ENCODE measurements at regions not wholly inside any gene's neighbourhood (a gene's known extent, or its start where the extent isn't known, plus 50 kb on each side); places are given as distances from the start of the nearest gene placed in this dataset.
A peak's percentile ranks its signal among the peaks of the same experiment; 100 is the strongest.
"Not testable (repeated sequence)": the region's sequence is repeated elsewhere in the genome, so short reads cannot be mapped to it uniquely, and the experiment has no call there.

DNA sequence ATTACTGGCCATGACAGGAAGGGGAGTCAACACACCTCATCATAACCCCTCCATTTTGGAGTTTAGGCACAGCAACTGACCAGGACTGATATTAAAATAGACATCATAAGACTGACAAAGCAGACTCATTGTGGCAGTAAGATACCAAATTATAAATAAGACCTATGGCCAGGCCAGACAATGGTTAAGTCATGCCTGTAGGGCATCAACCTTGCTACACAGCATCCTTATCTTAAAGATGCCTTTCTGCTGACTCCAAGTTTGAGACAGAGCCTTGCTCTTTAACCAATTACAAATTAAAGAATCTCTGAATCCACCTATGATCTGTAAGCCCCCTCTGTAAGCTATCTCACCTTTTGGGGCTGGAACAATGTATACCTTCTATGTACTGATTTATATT, 65.5 kb downstream of the VCX2 start:
- in situ Hi-C loops (cut with MboI; ENCODE audit: low pct_unique_long_range_greater_than_20kb, low sequenced_read_pairs): no loop called here
- no peak for DNase-seq

DNA sequence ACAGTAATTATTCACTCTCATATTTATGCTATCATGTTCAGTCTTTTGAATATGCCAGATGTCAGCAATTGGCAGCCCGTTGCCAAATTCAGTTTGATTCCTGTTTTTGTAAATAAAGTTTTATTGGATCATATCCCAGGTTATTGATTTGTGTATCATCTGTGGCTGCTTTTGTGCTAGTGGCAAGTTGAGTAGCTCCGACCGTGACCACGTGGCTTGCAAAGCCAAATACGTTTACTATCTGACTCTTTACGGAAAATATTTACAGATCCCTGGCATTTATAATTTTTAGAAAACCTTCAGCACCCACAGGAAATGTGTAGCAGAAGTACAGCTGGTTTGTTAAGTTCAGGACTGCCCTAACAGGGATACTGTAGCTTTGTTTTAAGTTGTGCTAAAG, 67.4 kb downstream of the VCX2 start:
- in situ Hi-C loops (cut with MboI; ENCODE audit: low pct_unique_long_range_greater_than_20kb, low sequenced_read_pairs): no loop called here
- DNase-seq: no peak

DNA sequence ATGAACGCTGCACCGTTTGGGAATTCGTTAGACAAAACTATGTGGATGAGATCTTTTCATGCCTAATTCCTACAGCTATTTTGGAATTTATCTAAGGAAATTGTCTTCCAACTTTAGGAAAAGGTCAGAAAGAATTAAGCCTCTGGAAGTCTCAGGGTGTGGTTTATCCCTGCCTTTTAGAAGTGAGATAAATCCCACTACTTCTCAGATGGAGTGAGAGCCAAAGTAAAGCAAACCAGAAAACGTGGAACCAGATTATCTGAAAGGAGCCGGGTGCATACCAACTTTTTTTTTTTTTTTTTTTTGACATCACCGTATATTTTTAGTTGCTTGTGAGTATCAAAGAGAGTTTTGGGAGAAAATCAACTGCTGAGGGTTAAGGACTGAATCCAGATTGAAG, 79.6 kb downstream of the VCX2 start:
- in situ Hi-C loops (cut with MboI; ENCODE audit: low pct_unique_long_range_greater_than_20kb, low sequenced_read_pairs): no loop called here

DNA sequence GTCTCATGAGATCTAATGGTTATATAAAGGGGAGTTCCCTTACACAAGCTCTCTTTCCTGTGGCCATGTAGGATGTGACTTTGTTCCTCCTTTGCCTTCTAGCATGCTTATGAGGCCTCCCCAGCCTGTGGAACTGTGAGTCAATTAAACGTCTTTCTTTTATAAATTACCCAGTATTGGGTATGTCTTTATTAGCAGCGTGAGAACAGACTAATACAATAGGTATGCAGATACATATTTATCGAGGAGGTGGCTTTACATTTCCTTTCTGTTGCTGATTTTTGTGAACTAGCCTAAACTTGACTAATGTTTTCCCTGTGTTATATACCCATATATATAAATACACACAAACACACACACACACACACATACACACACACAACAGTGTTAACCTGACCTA, 80.2 kb downstream of the VCX2 start:
- no peak for DNase-seq
- in situ Hi-C loops (cut with MboI; ENCODE audit: low pct_unique_long_range_greater_than_20kb, low sequenced_read_pairs): no loop called here

More for the DNA sequence above, 79.6 kb downstream of the VCX2 start:
- no peak for DNase-seq

DNA sequence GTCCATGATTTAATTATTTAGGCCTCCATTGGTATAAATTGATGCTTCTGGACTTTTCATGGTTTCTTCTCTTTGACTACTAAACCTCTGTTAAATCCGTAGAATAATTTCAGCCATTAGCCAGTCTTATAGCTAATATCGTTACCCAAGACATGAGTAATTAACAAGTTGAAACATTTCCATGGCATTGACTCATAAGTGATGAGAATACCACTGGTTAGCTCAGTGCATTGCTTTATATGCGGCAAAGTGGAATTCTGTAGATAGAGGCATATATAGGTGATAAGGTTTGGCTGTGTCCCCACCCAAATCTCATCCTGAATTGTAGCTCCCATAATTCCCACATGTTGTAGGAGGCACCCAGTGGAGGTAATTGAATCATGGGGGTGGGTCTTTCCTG, 80.6 kb downstream of the VCX2 start:
- in situ Hi-C loops (cut with MboI; ENCODE audit: low pct_unique_long_range_greater_than_20kb, low sequenced_read_pairs): no loop called here
- no peak for DNase-seq

DNA sequence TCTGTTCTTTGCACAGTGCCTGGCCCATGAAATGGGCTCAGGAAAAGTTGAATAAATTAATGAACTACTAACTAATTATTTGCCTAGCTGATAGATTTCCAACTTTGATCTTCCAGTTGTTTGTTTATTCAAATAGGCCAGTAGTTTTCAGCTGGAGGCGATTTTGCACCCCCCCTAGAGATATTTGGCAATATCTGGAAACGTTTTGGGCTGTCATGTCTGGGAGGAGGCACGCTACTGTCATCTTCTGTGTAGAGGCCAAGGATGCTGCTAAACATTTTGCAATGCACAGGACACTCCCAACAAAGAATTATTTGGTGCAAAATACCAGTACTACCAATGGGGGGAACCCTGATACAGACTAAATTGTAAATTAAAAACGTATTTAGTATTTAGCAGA, 81.9 kb downstream of the VCX2 start:
- in situ Hi-C loops (cut with MboI; ENCODE audit: low pct_unique_long_range_greater_than_20kb, low sequenced_read_pairs): no loop called here
- no peak for DNase-seq

DNA sequence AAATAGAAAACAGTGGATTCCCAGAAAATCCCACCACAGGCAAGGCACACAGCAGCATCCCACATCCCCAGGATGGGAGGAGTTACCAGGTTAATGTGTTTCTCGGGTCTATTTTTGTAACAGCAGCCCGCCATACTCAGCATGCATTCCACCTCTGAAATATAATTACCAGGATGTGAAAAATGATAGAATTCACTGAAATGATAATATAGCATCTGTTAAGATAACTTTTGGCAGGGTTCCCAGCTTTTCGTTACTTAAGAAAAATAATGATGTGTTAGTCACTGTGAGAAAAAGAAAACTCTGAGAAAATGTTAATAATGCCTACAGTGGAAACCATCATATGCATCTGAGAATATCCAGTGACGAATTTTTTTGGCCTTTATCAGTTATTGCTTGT, 87.1 kb downstream of the VCX2 start:
- in situ Hi-C loops (cut with MboI; ENCODE audit: low pct_unique_long_range_greater_than_20kb, low sequenced_read_pairs): no loop called here
- no peak for DNase-seq

DNA sequence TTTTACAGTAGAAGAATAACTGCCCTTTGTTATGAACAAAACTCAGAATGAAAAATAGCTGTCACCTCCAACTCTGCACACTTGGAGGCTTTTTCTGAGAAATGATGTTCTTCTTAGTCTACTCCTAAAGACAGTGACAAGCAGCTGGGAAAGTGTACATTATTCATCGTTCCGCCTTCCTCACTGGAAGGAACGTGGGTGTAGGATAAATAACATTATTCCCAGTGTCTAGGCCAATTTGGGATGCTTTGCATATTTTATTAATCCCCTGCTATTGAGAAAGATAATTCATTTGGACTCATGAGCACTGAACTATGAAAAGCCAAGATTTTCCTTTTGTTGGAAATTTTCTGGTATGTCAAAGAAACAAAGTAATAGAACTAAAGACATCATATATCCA, 87.8 kb downstream of the VCX2 start:
- in situ Hi-C loops (cut with MboI; ENCODE audit: low pct_unique_long_range_greater_than_20kb, low sequenced_read_pairs): no loop called here
- DNase-seq: no peak

DNA sequence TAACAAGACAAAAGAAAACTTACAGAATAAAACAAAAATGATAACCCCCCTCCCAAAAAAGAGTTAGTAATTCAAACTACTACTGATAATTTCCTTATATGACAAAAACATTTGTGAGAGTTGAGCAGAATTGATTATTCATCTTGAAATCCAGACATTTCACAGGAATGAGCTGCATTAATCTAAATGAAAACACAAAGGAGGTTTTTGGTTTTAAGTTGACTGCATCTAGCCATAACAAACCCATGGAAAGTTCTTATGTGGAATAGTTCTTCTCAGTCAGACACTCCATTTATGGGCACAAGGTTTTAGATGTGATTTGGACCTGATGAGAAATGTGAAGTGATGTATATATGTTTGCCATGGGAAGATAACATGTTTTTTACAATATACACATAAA, 95.4 kb downstream of the VCX2 start:
- no peak for DNase-seq
- in situ Hi-C loops (cut with MboI; ENCODE audit: low pct_unique_long_range_greater_than_20kb, low sequenced_read_pairs): no loop called here

DNA sequence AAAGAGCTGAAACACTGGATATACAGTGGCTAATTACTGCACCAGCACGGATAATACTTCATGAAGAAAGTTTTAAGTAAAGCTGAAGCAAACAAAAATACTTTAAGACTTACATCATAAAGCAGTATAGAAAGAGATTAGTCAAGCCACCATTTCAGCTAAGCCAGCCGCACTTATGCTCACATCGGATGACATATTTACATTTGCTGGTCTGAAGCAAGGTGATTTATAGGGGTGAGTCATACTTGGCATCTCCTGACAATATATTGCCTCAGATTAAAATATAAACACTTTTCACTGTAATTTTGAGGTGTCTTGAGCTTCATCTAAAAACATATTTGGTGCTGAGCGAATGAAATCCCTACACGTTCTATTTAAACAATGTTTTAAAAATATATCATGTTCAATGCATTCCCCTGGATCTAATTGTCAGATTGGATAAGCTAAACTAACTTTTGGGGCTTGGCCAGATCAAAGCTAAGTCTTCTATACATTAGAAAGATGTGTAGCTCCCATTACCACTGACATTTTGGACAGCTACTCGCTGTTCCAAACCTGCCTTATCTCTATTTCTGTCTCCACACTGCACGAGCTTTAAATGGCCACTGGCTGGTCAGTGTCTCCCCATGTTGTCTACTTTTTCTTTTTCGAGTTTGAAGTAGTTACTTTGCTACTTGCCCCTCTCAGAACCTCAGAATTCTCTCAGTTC, 103.2 kb downstream of the VCX2 start:
- no peak for DNase-seq
- in situ Hi-C loops (cut with MboI; ENCODE audit: low pct_unique_long_range_greater_than_20kb, low sequenced_read_pairs): no loop called here

DNA sequence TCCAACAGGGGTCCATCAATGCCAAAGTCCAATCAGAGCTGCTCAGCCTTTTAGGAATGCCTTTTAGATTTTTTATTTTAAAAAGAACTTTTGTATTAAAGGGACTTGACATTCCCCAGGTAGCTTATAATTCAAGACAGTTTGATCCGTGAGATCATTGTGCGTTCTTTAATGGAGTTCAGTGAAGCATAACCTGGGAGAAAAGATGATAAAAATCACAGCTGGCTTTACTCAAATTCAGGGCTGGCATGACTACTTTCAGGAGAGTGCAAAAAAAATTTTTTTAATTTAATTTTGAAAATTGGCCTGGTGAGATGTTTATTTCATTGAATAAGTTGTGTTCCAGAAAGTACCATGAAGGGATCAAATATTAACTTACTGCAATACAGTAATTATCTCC, 118.2 kb downstream of the VCX2 start:
- in situ Hi-C loops (cut with MboI; ENCODE audit: low pct_unique_long_range_greater_than_20kb, low sequenced_read_pairs): no loop called here
- no peak for DNase-seq

DNA sequence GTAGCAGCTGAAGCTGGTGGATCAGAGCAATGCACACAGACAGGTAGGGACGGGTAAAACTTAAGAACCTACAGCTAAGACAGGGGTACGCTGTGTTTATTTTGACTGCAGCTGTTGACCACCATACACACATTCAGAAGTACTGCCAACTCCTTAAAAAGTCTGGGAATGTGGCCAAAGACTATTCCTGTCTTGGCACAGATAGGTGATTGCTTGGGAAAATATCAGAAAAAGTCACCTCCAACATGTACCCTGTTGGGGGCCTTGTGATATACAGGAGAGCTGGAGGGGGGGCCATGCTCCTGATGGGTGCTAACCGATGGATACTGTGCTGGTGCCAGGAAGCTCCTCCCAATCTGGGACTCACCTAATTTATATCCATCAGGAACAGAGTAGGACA, 121.2 kb downstream of the VCX2 start:
- in situ Hi-C loops (cut with MboI; ENCODE audit: low pct_unique_long_range_greater_than_20kb, low sequenced_read_pairs): no loop called here
- no peak for DNase-seq

DNA sequence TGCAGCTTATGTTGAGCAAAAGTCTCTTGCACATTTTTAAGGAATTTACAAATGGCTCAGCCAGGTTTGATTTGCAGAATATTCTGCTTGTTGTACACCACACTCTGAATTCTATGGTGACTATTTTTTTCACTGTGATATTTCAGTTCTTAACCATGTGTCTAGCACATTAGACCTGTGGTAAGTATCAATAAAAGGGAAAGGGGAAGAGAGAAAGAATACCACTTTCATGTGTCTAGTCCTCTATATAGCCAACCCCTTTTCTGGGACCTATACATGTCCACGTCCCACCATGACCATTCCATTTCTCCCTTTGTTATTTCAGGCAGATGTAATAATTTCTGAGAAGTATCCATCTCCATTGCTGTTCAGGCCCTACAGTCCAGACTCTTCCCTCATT, 121.3 kb upstream of the PNPLA4 start:
- in situ Hi-C loops (cut with MboI; ENCODE audit: low pct_unique_long_range_greater_than_20kb, low sequenced_read_pairs): no loop called here

DNA sequence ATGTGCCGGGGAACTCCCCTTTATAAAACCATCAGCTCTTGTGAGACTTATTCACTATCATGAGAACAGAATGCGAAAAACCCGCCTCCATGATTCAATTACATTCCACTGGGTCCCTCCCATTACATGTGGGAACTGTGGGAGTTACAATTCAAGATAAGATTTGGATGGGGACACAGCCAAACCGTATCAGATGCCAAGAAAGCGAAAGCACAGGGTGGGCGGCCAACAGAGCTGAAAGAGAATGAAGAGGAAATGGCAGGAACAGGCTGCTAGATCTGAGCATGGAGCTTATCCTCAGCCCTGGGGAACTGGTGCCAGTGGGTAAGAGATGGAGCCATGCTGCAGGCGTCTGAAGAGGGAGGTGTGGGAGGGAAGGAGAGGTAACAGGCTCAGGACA, 117.7 kb upstream of the PNPLA4 start:
- in situ Hi-C loops (cut with MboI; ENCODE audit: low pct_unique_long_range_greater_than_20kb, low sequenced_read_pairs): no loop called here
- DNase-seq: no peak

More for the DNA sequence above, 121.3 kb upstream of the PNPLA4 start:
- no peak for DNase-seq

DNA sequence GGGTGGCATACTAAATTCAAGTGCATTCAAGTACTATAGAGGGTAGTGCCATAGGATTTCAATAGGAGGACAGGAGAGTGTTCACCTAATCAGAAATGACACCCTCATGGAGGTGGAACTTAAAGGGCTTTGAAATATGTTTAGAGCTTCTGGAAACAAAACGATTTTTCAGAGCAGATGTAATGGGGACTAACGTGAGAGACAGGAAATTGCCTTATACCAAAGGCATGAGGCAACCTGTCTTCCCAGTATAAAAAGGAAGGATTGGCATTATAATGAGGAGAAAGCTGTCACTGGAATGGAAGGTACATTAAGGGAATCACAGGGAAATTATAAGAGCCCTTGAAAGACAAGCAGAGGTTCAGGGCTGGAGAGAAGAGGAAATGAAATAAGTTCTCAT, 116.3 kb upstream of the PNPLA4 start:
- no peak for DNase-seq
- in situ Hi-C loops (cut with MboI; ENCODE audit: low pct_unique_long_range_greater_than_20kb, low sequenced_read_pairs): no loop called here

DNA sequence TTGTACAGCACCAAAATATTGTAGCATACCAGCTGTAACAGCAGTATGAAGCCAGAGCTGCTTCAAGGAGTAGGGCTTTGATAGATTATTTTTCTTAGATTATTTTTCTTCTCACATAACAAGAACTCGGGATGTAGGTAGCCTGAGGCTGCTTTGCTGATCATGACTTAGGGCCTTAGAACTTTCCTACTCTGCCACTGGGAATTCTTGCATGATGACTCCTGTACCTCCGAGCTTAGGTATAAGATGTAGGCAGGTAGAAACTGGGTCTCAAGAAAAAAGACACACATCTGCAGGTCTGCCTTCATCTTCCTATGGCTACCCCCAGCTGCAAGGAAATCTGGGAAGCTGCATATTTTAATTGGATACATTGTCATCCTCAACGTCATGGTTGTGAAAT, 115.9 kb upstream of the PNPLA4 start:
- in situ Hi-C loops (cut with MboI; ENCODE audit: low pct_unique_long_range_greater_than_20kb, low sequenced_read_pairs): no loop called here
- no peak for DNase-seq

DNA sequence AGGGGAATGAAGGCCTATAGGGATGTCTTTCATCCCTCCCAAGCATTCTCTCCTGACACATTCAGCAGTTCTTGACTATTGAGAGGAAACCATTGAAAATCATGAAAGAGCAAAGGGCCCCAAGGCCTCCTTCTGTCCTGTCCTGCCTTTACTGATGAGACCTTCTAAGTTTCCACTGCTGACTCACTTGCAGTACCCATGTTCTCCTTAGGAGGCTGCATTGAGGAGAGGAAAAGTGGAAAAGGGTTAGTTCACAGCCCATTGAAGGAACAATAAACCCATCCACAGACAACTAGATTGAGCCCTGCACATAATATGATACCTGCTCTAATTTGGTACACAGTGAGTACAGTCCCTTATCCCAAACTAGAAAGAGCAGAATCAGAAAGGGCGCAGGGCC, 115.1 kb upstream of the PNPLA4 start:
- DNase-seq: peak; percentile 1
- in situ Hi-C loops (cut with MboI; ENCODE audit: low pct_unique_long_range_greater_than_20kb, low sequenced_read_pairs): no loop called here

DNA sequence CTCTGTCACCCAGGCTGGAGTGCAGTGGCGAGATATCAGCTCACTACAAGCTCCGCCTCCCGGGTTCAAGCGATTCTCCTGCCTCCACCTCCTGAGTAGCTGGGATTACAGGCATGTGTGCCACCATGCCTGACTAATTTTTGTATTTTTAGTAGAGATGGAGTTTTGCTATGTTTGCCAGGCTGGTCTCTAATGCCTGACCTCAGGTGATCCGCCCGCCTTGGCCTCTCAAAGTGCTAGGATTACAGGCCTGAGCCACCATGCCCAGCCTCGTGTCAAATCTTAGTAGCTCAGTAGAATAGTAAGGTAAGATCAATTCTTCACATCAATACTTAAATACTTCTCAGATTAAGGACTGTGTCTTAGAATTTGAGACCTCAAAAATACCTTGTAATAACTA, 112.5 kb upstream of the PNPLA4 start:
- in situ Hi-C loops (cut with MboI; ENCODE audit: low pct_unique_long_range_greater_than_20kb, low sequenced_read_pairs); DNase-seq: not testable (repeated sequence)

DNA sequence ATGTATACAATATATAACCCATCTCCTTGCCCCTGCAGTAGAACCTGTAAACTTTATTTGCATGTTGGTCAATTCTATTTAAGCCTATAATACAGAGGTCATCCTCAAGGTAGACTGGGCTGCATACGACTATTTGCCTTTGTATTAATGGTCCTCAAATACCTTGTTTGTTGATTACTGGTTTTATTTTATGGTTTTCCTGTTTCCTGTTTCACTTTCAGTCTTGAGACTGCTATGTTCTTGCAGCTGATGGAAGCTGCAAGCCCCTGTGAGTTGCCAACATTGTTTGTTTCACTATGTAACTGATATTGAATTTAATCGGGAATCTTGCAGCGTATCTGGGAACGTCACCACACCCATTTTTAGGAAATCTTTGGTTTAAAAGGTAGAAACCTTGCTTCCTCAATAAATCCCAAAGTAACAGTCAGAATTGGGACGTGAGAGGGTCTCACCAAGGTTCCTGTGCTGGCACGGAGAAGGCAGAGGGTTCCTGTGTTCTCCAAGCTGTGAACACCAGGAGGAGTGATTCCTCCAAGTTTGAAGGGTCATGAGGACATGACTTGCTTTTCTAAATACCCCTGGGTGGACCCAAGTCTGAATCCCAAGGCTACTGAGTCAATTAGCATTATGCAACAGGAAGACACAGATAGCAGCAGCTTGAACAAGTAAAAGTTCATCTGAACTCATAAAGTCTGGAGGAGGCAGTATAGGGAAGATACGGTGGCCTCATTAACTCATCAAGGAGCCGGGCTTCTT, 110.6 kb upstream of the PNPLA4 start:
- in situ Hi-C loops (cut with MboI; ENCODE audit: low pct_unique_long_range_greater_than_20kb, low sequenced_read_pairs): no loop called here
- no peak for DNase-seq

DNA sequence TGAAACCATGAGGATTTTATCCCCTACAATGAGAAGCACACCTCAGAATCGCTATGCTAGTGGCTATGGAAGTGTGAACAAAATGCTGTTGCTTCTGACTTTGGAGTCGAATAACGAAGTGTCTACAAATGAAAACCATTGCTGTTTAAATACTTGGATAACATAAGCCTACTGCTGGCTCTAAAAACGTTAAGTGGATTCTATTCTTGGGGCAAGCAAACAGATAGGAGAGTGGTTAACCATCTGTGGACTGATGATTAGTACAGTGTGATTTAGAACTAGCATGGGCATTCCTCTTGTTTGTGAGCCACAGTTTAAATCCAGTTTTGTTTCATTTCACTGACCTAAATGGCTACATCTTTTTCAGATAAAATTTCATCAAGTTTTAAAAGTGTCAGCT, 109.7 kb upstream of the PNPLA4 start:
- in situ Hi-C loops (cut with MboI; ENCODE audit: low pct_unique_long_range_greater_than_20kb, low sequenced_read_pairs): no loop called here
- DNase-seq: no peak

DNA sequence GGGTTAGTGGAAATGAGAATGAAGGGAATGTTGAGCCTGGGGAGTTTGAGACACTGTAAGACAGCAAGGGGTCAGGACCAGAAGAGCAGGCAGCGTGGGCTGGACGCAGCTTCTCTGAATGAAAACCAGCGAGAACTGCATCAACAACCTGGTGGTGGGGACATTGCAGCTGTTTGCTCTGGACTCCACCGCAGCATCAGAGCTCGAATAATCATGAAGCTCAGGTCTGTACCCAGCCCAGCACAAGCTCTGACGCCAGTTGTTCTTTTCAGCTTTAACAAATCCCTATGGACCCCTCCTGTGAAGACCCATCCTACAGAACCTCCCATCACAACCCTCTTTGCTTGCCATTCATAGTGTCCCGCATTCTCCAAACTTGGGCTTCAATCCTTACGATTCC, 106.8 kb upstream of the PNPLA4 start:
- in situ Hi-C loops (cut with MboI; ENCODE audit: low pct_unique_long_range_greater_than_20kb, low sequenced_read_pairs): no loop called here
- DNase-seq: no peak
